ENCODE measurements at regions not wholly inside any gene's neighbourhood (a gene's known extent, or its start where the extent isn't known, plus 50 kb on each side); places are given as distances from the start of the nearest gene placed in this dataset.

DNA sequence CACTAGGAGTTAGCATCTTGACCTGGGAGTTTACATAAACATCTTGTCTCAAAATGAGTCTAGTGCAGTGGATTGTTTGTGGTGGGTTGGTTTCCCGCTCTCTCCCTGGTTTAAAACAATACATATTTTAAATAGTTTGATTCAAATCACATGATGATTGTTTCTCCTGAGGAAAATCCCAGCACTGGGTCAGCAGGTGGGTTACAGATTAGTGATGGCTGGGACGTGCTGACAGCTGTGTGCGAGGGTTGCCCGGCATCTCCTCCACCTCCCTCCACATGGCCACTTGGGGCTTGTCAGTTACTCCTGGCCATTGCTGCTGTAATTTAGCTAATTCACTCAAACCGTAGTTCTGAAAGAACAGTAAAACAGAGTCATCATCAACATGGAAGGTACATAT is 306.4 kb upstream of the CITED2 start:
- no peak overlapping the region for H3K4me3 ChIP-seq (ENCODE audit: low read length)
- WGBS (ENCODE audit: insufficient coverage), result no CpG with 5 or more reads among the region's 5 CpGs
- H3K27ac ChIP-seq (ENCODE audit: low read length), result no peak overlapping the region
- H3K4me1 ChIP-seq (ENCODE audit: control insufficient read depth, insufficient read depth, low read length), result peaks cover 2% of the 10 kb centered on the region
- no peaks in the 10 kb centered on the region for H3K27me3 ChIP-seq (ENCODE audit: control insufficient read depth, insufficient read depth, low read length)
- H3K9me3 ChIP-seq (replicated peaks; ENCODE audit: control insufficient read depth, low read depth, low read length), result no peaks in the 10 kb centered on the region
- DNase-seq, result peak; percentile 9
- H3K36me3 ChIP-seq (ENCODE audit: control insufficient read depth, insufficient read depth, low read length), result no peaks in the 10 kb centered on the region

DNA sequence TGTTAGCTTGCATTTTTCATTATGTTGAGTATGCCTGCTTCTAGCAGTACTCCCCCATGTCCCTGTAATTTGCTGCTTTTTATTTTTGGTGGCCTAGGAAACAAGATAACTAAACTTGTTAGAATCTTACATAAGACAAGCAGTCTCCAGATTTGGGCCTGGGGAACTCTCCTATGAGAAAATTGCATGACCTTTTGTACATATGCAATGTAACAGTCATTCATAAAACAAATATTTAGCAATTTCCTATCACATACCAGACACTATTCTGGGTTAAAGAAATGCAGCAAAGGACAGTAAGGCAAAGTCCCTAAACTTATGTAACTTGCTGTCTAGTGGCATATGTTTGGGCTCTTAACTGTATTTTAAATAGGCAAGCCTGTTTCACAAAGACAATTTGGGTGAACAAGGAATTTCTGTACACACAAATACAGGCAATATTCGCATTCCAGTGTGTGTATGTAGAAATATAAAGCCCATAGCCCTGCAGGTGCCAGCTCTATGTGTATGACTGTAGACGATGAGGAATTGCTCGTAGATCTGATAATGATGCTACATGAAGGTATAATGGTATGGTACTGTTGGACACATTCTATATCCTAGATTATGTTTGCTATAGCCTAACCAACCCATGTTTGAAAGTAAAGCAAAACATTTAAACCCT is 305.2 kb upstream of the CITED2 start:
- no CpG with 5 or more reads among the region's 3 CpGs for WGBS (ENCODE audit: insufficient coverage)
- no peak overlapping the region for H3K27ac ChIP-seq (ENCODE audit: low read length)
- no peaks in the 10 kb centered on the region for H3K9me3 ChIP-seq (replicated peaks; ENCODE audit: control insufficient read depth, low read depth, low read length)
- H3K4me1 ChIP-seq (ENCODE audit: control insufficient read depth, insufficient read depth, low read length), result peaks cover 2% of the 10 kb centered on the region
- H3K4me3 ChIP-seq (ENCODE audit: low read length), result no peak overlapping the region
- H3K36me3 ChIP-seq (ENCODE audit: control insufficient read depth, insufficient read depth, low read length), result no peaks in the 10 kb centered on the region
- no peaks in the 10 kb centered on the region for H3K27me3 ChIP-seq (ENCODE audit: control insufficient read depth, insufficient read depth, low read length)
- peak; percentile 54 for DNase-seq

DNA sequence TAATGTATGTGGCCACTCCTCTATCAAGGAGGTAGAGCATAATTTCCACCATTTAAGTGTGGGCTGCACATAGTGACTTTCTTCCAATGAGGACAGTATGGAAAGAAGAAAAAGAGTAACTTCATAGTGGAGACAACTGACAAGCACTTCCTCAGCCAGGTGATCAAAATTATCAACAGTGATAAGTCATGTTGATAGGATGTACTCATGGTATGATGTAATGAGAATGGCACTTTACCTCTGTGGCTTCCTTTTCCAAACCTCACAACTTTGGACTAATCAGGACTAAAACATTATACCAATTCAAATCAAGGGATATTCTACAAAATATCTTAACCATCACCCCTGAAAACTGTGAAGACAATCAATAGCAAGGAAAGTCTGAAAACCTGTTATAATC is 302.3 kb upstream of the CITED2 start:
- Histone ChIP-seq H3K27me3 (ENCODE audit: control insufficient read depth, insufficient read depth, low read length) (no peaks in the 10 kb centered on the region), H3K4me1 (ENCODE audit: control insufficient read depth, insufficient read depth, low read length) (peaks cover 2% of the 10 kb centered on the region), H3K27ac (ENCODE audit: low read length) (no peak overlapping the region), H3K36me3 (ENCODE audit: control insufficient read depth, insufficient read depth, low read length) (no peaks in the 10 kb centered on the region), H3K4me3 (ENCODE audit: low read length) (no peak overlapping the region), H3K9me3 (replicated peaks; ENCODE audit: control insufficient read depth, low read depth, low read length) (no peaks in the 10 kb centered on the region)
- no peak for DNase-seq

DNA sequence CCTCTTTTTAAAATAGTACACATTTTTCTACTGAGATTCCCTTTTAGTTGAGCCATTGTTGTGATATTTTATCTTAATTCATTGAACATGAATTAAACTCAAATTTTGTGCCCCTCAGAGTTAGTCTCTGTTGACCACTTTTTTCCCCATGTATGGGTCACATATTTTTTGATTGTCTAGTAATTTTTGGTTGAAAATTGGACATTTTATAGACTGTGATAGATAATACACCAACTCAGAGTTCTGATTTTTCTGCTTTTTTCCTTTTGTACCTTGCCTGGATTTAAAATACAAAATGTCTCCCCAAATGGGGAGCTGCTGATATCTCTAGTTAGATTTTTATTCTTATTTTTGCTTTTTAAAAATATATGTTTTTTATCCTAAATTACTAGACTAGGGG is 291.8 kb upstream of the CITED2 start:
- no peak for DNase-seq
- Histone ChIP-seq H3K9me3 (replicated peaks; ENCODE audit: control insufficient read depth, low read depth, low read length) (peaks cover 9% of the 10 kb centered on the region), H3K4me1 (ENCODE audit: control insufficient read depth, insufficient read depth, low read length) (no peaks in the 10 kb centered on the region), H3K36me3 (ENCODE audit: control insufficient read depth, insufficient read depth, low read length) (no peaks in the 10 kb centered on the region), H3K27me3 (ENCODE audit: control insufficient read depth, insufficient read depth, low read length) (no peaks in the 10 kb centered on the region), H3K27ac (ENCODE audit: low read length) (no peak overlapping the region), H3K4me3 (ENCODE audit: low read length) (no peak overlapping the region)

DNA sequence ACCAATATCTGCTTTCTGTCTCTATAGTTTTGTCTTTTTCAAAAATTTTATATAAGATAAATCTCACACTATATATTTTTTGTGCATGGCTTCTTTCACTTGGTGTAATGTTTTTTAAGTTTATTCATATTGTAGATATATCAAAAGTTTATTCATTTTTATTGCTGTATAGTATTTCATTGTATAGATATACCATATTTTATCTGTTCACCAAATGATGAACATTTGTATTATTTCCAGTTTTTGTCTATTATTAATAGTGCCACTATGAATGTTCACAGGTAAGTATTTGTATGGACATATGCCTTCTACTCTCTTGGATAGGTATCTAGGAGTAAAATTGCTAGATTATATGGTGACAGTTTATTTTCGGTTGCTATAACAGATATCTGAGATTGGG is 289.5 kb upstream of the CITED2 start:
- no peak overlapping the region for H3K27ac ChIP-seq (ENCODE audit: low read length)
- no peak overlapping the region for H3K4me3 ChIP-seq (ENCODE audit: low read length)
- H3K9me3 ChIP-seq (replicated peaks; ENCODE audit: control insufficient read depth, low read depth, low read length), result peaks cover 9% of the 10 kb centered on the region
- DNase-seq, result no peak
- no peaks in the 10 kb centered on the region for H3K27me3 ChIP-seq (ENCODE audit: control insufficient read depth, insufficient read depth, low read length)
- WGBS (ENCODE audit: insufficient coverage), result no CpG with 5 or more reads among the region's 1 CpG
- no peaks in the 10 kb centered on the region for H3K4me1 ChIP-seq (ENCODE audit: control insufficient read depth, insufficient read depth, low read length)
- no peaks in the 10 kb centered on the region for H3K36me3 ChIP-seq (ENCODE audit: control insufficient read depth, insufficient read depth, low read length)

DNA sequence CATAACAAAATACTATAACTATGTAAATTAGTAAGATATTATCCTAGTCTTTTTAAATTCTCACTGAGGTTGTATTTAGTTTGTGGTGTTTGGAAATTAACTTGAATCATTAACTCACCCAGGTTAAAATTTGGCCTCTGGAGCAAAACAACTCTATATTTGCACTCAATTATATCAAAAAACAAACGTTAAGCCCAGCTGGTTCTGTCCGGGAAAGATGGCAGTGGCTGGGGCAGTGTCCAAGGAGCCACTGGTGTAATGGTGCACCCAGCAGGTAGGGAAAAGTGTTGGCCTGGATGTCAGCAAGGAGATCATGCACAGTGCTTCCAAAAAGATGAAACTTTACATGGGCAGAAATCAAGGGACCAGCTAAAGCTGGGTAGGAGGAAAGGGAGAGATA is 285.3 kb upstream of the CITED2 start:
- Histone ChIP-seq H3K4me1 (ENCODE audit: control insufficient read depth, insufficient read depth, low read length) (no peaks in the 10 kb centered on the region), H3K27ac (ENCODE audit: low read length) (no peak overlapping the region), H3K9me3 (replicated peaks; ENCODE audit: control insufficient read depth, low read depth, low read length) (peaks cover 5% of the 10 kb centered on the region), H3K36me3 (ENCODE audit: control insufficient read depth, insufficient read depth, low read length) (no peaks in the 10 kb centered on the region), H3K27me3 (ENCODE audit: control insufficient read depth, insufficient read depth, low read length) (no peaks in the 10 kb centered on the region), H3K4me3 (ENCODE audit: low read length) (no peak overlapping the region)
- 78% methylated on average over 2 of the region's 2 CpGs for WGBS (ENCODE audit: insufficient coverage)
- DNase-seq, result no peak

DNA sequence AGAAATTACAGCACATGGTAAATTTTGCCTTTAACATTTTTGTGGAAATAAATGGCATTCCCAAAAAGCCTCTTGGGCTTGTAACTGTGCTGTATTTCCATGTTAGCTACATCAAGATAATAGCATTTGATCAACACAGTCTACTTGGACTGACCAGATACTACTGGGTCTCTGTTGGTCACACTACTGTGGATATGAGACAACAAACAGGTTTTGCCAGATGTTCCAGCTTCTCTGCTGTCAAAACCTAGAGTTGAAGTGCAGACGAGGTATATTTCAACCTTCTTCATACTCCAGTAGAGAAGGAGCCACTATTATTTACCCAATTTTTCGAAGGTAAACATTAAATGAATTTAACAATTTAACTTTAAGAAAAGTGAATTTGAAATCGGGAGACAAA is 284.7 kb upstream of the CITED2 start:
- peaks cover 3% of the 10 kb centered on the region for H3K9me3 ChIP-seq (replicated peaks; ENCODE audit: control insufficient read depth, low read depth, low read length)
- no peaks in the 10 kb centered on the region for H3K27me3 ChIP-seq (ENCODE audit: control insufficient read depth, insufficient read depth, low read length)
- WGBS (ENCODE audit: insufficient coverage), result no CpG with 5 or more reads among the region's 3 CpGs

DNA sequence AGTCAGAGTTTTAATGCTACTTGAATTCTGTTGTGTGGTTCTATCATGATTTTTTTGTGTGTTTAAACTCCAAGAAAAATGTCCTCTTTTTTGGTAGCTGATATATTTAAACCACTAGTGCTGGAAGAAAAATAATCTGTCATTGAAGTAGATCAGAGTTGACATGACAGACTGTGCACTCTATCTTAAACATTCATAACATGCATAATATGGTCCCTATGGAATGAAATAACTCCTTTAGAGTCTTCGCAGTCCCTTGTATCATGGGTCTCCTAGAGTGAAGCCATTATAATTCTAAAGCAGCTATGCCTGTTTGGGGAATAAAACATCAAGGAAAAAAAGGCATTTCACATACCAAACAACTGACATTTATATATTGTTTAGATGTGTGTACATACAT is 282.7 kb upstream of the CITED2 start:
- Histone ChIP-seq H3K27ac (ENCODE audit: low read length) (no peak overlapping the region), H3K4me1 (ENCODE audit: control insufficient read depth, insufficient read depth, low read length) (no peaks in the 10 kb centered on the region), H3K27me3 (ENCODE audit: control insufficient read depth, insufficient read depth, low read length) (no peaks in the 10 kb centered on the region), H3K36me3 (ENCODE audit: control insufficient read depth, insufficient read depth, low read length) (no peaks in the 10 kb centered on the region), H3K4me3 (ENCODE audit: low read length) (no peak overlapping the region), H3K9me3 (replicated peaks; ENCODE audit: control insufficient read depth, low read depth, low read length) (no peaks in the 10 kb centered on the region)
- DNase-seq, result no peak
- no CpG with 5 or more reads among the region's 1 CpG for WGBS (ENCODE audit: insufficient coverage)

More for the DNA sequence above, 284.7 kb upstream of the CITED2 start:
- no peaks in the 10 kb centered on the region for H3K4me1 ChIP-seq (ENCODE audit: control insufficient read depth, insufficient read depth, low read length)
- no peak for DNase-seq
- no peaks in the 10 kb centered on the region for H3K36me3 ChIP-seq (ENCODE audit: control insufficient read depth, insufficient read depth, low read length)
- H3K4me3 ChIP-seq (ENCODE audit: low read length), result no peak overlapping the region
- no peak overlapping the region for H3K27ac ChIP-seq (ENCODE audit: low read length)

DNA sequence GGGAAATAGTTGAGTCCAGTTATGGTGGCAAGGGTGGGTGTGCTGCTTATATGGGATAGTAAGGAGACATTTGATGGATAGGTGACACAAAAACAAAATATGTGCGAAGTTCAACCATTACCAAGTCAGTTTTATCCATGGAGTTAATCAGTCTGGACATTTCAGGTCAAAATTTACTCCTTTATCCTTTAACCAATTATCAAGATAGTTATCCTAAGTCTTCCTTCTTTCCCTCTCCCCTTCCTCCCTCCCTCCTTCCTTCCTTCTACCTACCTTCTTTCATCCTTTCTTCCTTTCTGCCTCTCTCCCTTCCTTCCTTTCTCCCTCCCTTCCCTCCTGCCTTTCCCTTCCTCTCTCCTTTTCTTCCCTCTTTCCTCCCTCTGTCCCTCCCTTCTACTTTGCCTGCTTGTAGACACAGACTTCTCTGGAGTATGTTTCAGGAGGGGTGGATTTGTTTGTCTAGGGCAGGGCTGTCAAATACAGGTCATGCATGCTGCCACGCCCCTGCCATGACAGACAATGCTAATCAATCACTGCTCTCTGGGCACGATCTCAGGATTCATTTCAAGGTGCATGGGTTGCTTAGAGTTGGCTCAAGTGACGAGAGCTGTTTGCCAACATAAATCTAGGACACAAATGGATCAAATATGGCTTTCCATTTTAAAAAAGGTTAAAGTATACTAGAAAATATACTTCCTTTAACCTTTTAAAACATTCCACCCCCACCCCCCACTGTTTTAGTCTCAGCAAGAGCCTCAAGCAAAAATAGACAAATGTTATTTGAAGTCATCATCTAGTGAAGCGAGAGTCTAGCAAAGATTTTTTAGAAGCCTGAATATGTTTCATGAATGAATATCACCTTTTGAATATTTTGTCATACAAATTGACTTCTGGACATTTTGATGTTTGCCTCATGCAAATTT is 281.6 kb upstream of the CITED2 start:
- H3K27me3 ChIP-seq (ENCODE audit: control insufficient read depth, insufficient read depth, low read length), result no peaks in the 10 kb centered on the region
- WGBS (ENCODE audit: insufficient coverage), result no CpG with 5 or more reads among the region's 5 CpGs
- no peaks in the 10 kb centered on the region for H3K4me1 ChIP-seq (ENCODE audit: control insufficient read depth, insufficient read depth, low read length)
- no peak overlapping the region for H3K4me3 ChIP-seq (ENCODE audit: low read length)
- H3K36me3 ChIP-seq (ENCODE audit: control insufficient read depth, insufficient read depth, low read length), result no peaks in the 10 kb centered on the region
- DNase-seq, result no peak
- H3K9me3 ChIP-seq (replicated peaks; ENCODE audit: control insufficient read depth, low read depth, low read length), result no peaks in the 10 kb centered on the region
- H3K27ac ChIP-seq (ENCODE audit: low read length), result no peak overlapping the region

DNA sequence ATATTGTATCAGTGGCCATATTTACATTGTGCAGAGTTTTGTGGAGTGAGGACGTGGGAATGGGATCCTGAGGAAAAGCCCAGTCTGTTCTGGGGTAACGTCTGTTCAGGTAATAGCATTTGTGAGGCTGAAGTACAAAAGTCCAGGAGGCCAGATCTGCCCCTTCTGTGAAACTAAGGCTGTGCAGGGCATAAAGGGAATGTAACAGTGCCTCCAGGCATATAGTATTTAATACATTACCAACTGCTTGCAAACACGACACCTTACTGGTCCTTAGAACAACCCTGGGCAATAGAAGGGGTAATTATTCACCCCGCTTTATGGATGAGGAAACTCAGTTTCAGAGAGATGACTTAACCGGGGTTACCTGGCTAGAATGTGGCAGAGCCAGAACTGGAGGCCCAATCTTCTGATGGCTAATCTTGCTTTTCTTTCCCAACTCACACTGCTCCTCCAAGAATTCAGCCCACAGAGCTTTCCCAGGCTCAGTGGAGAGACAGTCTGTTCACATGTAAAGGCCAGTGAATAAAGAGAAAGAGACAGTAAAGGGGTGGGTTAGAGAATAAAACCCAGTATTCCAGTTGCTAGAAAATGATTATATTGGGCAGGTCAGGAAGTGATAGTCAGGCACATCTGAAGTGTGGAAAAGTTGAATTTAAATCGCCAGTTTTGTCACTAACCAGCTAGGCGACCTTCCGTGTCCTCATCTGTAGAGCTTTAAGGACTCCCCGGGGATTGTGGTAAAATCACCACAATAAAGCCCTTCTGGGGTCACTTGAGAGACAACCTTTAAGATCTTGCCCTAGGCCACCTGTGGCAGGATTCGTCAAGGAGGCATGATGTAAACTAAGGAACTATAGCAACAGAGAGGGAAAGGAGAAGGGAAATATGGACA is 280.7 kb upstream of the CITED2 start:
- 75% methylated on average over 7 of the region's 10 CpGs for WGBS (ENCODE audit: insufficient coverage)
- no peak overlapping the region for H3K4me3 ChIP-seq (ENCODE audit: low read length)
- H3K36me3 ChIP-seq (ENCODE audit: control insufficient read depth, insufficient read depth, low read length), result no peaks in the 10 kb centered on the region
- H3K4me1 ChIP-seq (ENCODE audit: control insufficient read depth, insufficient read depth, low read length), result no peaks in the 10 kb centered on the region
- no peaks in the 10 kb centered on the region for H3K9me3 ChIP-seq (replicated peaks; ENCODE audit: control insufficient read depth, low read depth, low read length)
- H3K27me3 ChIP-seq (ENCODE audit: control insufficient read depth, insufficient read depth, low read length), result no peaks in the 10 kb centered on the region
- H3K27ac ChIP-seq (ENCODE audit: low read length), result no peak overlapping the region
- no peak for DNase-seq

Data from muscle of leg (tissue), 3 donors.